ENCODE measurements at regions not wholly inside any gene's neighbourhood (a gene's known extent, or its start where the extent isn't known, plus 50 kb on each side); places are given as distances from the start of the nearest gene placed in this dataset.

GRCh38 chr20:40486297-40486696, 202.7 kb downstream of the MAFB start:
- DNase-seq: no peak

GRCh38 chr20:40481743-40482458, 207.1 kb downstream of the MAFB start:
- no peak for DNase-seq

GRCh38 chr20:40481337-40481736, 207.7 kb downstream of the MAFB start:
- no peak for DNase-seq

- DNase-seq: no peak
Observed at GRCh38 chr20:40477805-40478204, 211.2 kb downstream of the MAFB start.

- no peak for DNase-seq
Observed at GRCh38 chr20:40476461-40476860, 212.6 kb downstream of the MAFB start.

GRCh38 chr20:40472905-40473304, 216.1 kb downstream of the MAFB start:
- no peak for DNase-seq

- DNase-seq: no peak
Observed at GRCh38 chr20:40471261-40471629, 217.8 kb downstream of the MAFB start.

GRCh38 chr20:40470445-40471260, 218.4 kb downstream of the MAFB start:
- DNase-seq: no peak

- DNase-seq: no peak
Observed at GRCh38 chr20:40468759-40469158, 220.3 kb downstream of the MAFB start.

- no peak for DNase-seq
Observed at GRCh38 chr20:40467703-40468411, 221.2 kb downstream of the MAFB start.

GRCh38 chr20:40467067-40467466, 222.0 kb downstream of the MAFB start:
- no peak for DNase-seq

GRCh38 chr20:40464731-40465208, 224.3 kb downstream of the MAFB start:
- no peak for DNase-seq

GRCh38 chr20:40463171-40463570, 225.9 kb downstream of the MAFB start:
- no peak for DNase-seq

- DNase-seq: no peak
Observed at GRCh38 chr20:40462566-40462965, 226.5 kb downstream of the MAFB start.

GRCh38 chr20:40459299-40459698, 229.7 kb downstream of the MAFB start:
- no peak for DNase-seq

GRCh38 chr20:40457404-40457803, 231.6 kb downstream of the MAFB start:
- no peak for DNase-seq

- no peak for DNase-seq
Observed at GRCh38 chr20:40452758-40453157, 236.3 kb downstream of the MAFB start.

GRCh38 chr20:40451552-40451951, 237.5 kb downstream of the MAFB start:
- no peak for DNase-seq

GRCh38 chr20:40449974-40450616, 238.9 kb downstream of the MAFB start:
- DNase-seq: no peak

- DNase-seq: no peak
Observed at GRCh38 chr20:40449144-40449690, 239.8 kb downstream of the MAFB start.

- DNase-seq: no peak
Observed at GRCh38 chr20:40446888-40447287, 242.1 kb downstream of the MAFB start.

- no peak for DNase-seq
Observed at GRCh38 chr20:40444516-40444915, 244.5 kb downstream of the MAFB start.

- DNase-seq: no peak
Observed at GRCh38 chr20:40443753-40444152, 245.3 kb downstream of the MAFB start.
